ENCODE measurements at regions not wholly inside any gene's neighbourhood (a gene's known extent, or its start where the extent isn't known, plus 50 kb on each side); places are given as distances from the start of the nearest gene placed in this dataset.
A peak's percentile ranks its signal among the peaks of the same experiment; 100 is the strongest.

DNA sequence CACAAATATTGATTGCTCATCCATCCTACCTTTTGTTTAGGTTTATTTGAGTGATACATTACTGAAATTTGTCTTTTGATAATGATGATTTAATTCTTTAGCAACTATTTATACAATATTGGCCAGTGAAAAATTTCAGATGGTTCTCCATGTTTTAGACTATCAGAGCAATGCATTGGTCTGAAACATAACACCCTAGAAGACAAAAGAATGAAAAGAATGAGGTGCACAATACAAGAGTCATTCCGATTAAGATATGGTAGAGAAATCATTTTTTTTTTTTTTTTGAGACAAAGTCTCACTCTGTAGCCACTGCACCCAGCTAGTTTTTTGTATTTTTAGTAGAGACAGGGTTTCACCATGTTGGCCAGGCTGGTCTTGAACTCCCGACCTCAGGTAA, 197.4 kb upstream of the FAM98A start:
- H3K4me3 Mint-ChIP-seq (ENCODE audit: unreplicated experiment): no peak overlapping the region
- no peaks in the 10 kb centered on the region for H3K27me3 ChIP-seq (ENCODE audit: insufficient read depth, low read length)
- FAIRE-seq: no peak
- peaks cover 4% of the 10 kb centered on the region for H3K4me1 ChIP-seq (ENCODE audit: insufficient read depth, low read length)
- peaks cover 2% of the 10 kb centered on the region for H3K4me1 Mint-ChIP-seq (ENCODE audit: low read depth, unreplicated experiment)
- peaks cover 3% of the 10 kb centered on the region for H3K9me3 Mint-ChIP-seq (ENCODE audit: unreplicated experiment)
- no peak overlapping the region for H2AFZ ChIP-seq (ENCODE audit: low read depth, low read length)
- no peaks in the 10 kb centered on the region for H3K79me2 ChIP-seq (ENCODE audit: insufficient read depth, low read length)
- no peaks in the 10 kb centered on the region for H3K36me3 Mint-ChIP-seq (ENCODE audit: low read depth, unreplicated experiment)
- TF ChIP-seq, protein P1, sequence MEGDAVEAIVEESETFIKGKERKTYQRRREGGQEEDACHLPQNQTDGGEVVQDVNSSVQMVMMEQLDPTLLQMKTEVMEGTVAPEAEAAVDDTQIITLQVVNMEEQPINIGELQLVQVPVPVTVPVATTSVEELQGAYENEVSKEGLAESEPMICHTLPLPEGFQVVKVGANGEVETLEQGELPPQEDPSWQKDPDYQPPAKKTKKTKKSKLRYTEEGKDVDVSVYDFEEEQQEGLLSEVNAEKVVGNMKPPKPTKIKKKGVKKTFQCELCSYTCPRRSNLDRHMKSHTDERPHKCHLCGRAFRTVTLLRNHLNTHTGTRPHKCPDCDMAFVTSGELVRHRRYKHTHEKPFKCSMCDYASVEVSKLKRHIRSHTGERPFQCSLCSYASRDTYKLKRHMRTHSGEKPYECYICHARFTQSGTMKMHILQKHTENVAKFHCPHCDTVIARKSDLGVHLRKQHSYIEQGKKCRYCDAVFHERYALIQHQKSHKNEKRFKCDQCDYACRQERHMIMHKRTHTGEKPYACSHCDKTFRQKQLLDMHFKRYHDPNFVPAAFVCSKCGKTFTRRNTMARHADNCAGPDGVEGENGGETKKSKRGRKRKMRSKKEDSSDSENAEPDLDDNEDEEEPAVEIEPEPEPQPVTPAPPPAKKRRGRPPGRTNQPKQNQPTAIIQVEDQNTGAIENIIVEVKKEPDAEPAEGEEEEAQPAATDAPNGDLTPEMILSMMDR (IDR thresholded peaks at IDR 0.05; ENCODE audit: insufficient read depth, low read depth, low read length): no peak
- TF ChIP-seq EZH2 (IDR thresholded peaks at IDR 0.05; ENCODE audit: insufficient read depth, low read length): no peak
- H3K36me3 ChIP-seq (ENCODE audit: insufficient read depth, low read length): no peaks in the 10 kb centered on the region
- no peak overlapping the region for H3K27ac Mint-ChIP-seq (ENCODE audit: unreplicated experiment)
- H4K20me1 ChIP-seq (ENCODE audit: insufficient read depth, low read length): no peaks in the 10 kb centered on the region
- peak; percentile 33 for DNase-seq (ENCODE audit: low read depth)
- no peak overlapping the region for H3K9ac ChIP-seq (ENCODE audit: low read length)
- H3K27ac ChIP-seq (ENCODE audit: low read depth, low read length): no peak overlapping the region
- no peaks in the 10 kb centered on the region for H3K27me3 Mint-ChIP-seq (ENCODE audit: low read depth, unreplicated experiment)
- no peak overlapping the region for H3K4me2 ChIP-seq (ENCODE audit: low read length)
- H3K9me3 ChIP-seq (ENCODE audit: insufficient read depth, low read depth, low read length): no peaks in the 10 kb centered on the region
- no peak overlapping the region for H3K4me3 ChIP-seq (ENCODE audit: insufficient read depth, low read depth, low read length)

DNA sequence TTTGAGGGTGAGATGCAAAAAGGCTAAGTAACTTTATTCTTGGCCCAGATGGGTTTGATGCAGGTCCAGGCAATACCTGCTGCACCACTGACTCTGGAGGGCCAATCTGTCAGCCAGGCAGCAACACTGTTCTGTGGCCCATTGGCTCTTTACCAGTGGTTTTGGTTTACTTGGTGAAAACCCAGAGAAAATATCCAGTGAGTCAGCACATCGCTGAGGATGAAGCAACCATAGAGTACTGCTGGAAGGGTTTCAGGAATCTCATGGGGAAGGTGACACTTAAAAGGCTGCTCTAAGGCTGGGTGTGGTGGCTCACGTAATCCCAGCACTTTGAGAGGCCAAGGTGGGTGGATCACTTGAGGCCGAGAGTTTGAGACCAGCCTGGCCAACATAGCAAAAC, 192.5 kb upstream of the FAM98A start:
- no peak for TF ChIP-seq EZH2 (IDR thresholded peaks at IDR 0.05; ENCODE audit: insufficient read depth, low read length)
- TF ChIP-seq, protein P1 (IDR thresholded peaks at IDR 0.05; ENCODE audit: insufficient read depth, low read depth, low read length): no peak
- Histone ChIP-seq H3K4me3 (ENCODE audit: insufficient read depth, low read depth, low read length) (no peak overlapping the region), H3K9ac (ENCODE audit: low read length) (no peak overlapping the region), H3K9me3 (ENCODE audit: insufficient read depth, low read depth, low read length) (no peaks in the 10 kb centered on the region), H3K27me3 (ENCODE audit: insufficient read depth, low read length) (no peaks in the 10 kb centered on the region), H3K4me1 (ENCODE audit: insufficient read depth, low read length) (peaks cover 4% of the 10 kb centered on the region), H2AFZ (ENCODE audit: low read depth, low read length) (no peak overlapping the region), H3K36me3 (ENCODE audit: insufficient read depth, low read length) (no peaks in the 10 kb centered on the region), H3K27ac (ENCODE audit: low read depth, low read length) (no peak overlapping the region), H3K79me2 (ENCODE audit: insufficient read depth, low read length) (no peaks in the 10 kb centered on the region), H4K20me1 (ENCODE audit: insufficient read depth, low read length) (no peaks in the 10 kb centered on the region), H3K4me2 (ENCODE audit: low read length) (no peak overlapping the region)
- H3K9me3 Mint-ChIP-seq (ENCODE audit: unreplicated experiment): peaks cover 3% of the 10 kb centered on the region
- H3K36me3 Mint-ChIP-seq (ENCODE audit: low read depth, unreplicated experiment): no peaks in the 10 kb centered on the region
- peak; percentile 93 for DNase-seq (ENCODE audit: low read depth)
- H3K27me3 Mint-ChIP-seq (ENCODE audit: low read depth, unreplicated experiment): no peaks in the 10 kb centered on the region
- no peak overlapping the region for H3K27ac Mint-ChIP-seq (ENCODE audit: unreplicated experiment)
- peaks cover 7% of the 10 kb centered on the region for H3K4me1 Mint-ChIP-seq (ENCODE audit: low read depth, unreplicated experiment)
- no peak overlapping the region for H3K4me3 Mint-ChIP-seq (ENCODE audit: unreplicated experiment)
- FAIRE-seq: no peak

DNA sequence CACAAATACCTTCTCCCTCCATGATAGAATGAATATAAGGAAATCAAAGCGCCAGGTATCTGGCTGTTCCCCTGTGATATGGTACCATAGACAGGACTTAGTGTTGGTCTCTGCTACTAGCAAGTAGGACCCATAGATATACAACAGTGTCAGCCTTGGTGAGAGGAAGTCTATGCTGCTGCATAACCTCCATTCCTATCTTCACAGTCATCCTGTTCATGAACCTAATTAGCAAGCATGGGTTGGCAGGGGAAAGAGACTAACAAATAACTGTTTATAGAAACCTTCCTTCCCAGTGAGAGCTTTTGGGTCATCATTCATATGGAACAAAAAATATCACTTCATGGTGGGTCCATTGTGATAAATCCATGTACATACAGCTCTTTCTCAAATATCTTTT, 188.9 kb upstream of the FAM98A start:
- Histone ChIP-seq H3K36me3 (ENCODE audit: insufficient read depth, low read length) (no peaks in the 10 kb centered on the region), H3K9me3 (ENCODE audit: insufficient read depth, low read depth, low read length) (no peaks in the 10 kb centered on the region), H3K9ac (ENCODE audit: low read length) (no peak overlapping the region), H2AFZ (ENCODE audit: low read depth, low read length) (no peak overlapping the region), H3K4me2 (ENCODE audit: low read length) (no peak overlapping the region), H3K4me3 (ENCODE audit: insufficient read depth, low read depth, low read length) (no peak overlapping the region), H3K27ac (ENCODE audit: low read depth, low read length) (no peak overlapping the region), H4K20me1 (ENCODE audit: insufficient read depth, low read length) (no peaks in the 10 kb centered on the region), H3K4me1 (ENCODE audit: insufficient read depth, low read length) (peaks cover 4% of the 10 kb centered on the region), H3K27me3 (ENCODE audit: insufficient read depth, low read length) (no peaks in the 10 kb centered on the region), H3K79me2 (ENCODE audit: insufficient read depth, low read length) (no peaks in the 10 kb centered on the region)
- H3K27me3 Mint-ChIP-seq (ENCODE audit: low read depth, unreplicated experiment): no peaks in the 10 kb centered on the region
- no peaks in the 10 kb centered on the region for H3K36me3 Mint-ChIP-seq (ENCODE audit: low read depth, unreplicated experiment)
- TF ChIP-seq, protein P1 (IDR thresholded peaks at IDR 0.05; ENCODE audit: insufficient read depth, low read depth, low read length): no peak
- no peak for TF ChIP-seq EZH2 (IDR thresholded peaks at IDR 0.05; ENCODE audit: insufficient read depth, low read length)
- H3K27ac Mint-ChIP-seq (ENCODE audit: unreplicated experiment): no peak overlapping the region
- H3K9me3 Mint-ChIP-seq (ENCODE audit: unreplicated experiment): peaks cover 3% of the 10 kb centered on the region
- H3K4me1 Mint-ChIP-seq (ENCODE audit: low read depth, unreplicated experiment): peaks cover 5% of the 10 kb centered on the region
- H3K4me3 Mint-ChIP-seq (ENCODE audit: unreplicated experiment): no peak overlapping the region
- no peak for FAIRE-seq
- DNase-seq (ENCODE audit: low read depth): peak; percentile 83
